ENCODE measurements at regions not wholly inside any gene's neighbourhood (a gene's known extent, or its start where the extent isn't known, plus 50 kb on each side); places are given as distances from the start of the nearest gene placed in this dataset.

DNA sequence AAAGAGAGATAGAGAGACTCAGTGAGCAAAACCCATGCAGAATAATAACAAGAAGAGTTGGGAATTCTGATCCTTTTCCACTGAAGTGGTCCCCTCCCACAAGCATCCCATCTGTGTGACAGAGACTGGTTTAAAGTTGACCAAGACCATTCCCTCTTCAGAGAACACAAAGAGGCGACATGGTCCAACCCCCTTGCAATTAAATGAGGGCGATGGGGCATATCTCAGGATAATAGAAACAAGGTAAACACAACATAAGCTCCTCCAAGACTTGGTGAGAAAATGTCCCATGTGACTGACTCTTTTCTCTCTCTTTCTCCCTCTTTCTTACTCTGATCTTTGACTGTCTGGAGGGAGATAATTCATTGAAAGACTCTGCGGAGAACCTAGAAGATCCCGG lies 526.7 kb downstream of the SOX11 start:
- TF ChIP-seq, protein P1, sequence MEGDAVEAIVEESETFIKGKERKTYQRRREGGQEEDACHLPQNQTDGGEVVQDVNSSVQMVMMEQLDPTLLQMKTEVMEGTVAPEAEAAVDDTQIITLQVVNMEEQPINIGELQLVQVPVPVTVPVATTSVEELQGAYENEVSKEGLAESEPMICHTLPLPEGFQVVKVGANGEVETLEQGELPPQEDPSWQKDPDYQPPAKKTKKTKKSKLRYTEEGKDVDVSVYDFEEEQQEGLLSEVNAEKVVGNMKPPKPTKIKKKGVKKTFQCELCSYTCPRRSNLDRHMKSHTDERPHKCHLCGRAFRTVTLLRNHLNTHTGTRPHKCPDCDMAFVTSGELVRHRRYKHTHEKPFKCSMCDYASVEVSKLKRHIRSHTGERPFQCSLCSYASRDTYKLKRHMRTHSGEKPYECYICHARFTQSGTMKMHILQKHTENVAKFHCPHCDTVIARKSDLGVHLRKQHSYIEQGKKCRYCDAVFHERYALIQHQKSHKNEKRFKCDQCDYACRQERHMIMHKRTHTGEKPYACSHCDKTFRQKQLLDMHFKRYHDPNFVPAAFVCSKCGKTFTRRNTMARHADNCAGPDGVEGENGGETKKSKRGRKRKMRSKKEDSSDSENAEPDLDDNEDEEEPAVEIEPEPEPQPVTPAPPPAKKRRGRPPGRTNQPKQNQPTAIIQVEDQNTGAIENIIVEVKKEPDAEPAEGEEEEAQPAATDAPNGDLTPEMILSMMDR (IDR thresholded peaks at IDR 0.05; ENCODE audit: borderline replicate concordance, extremely low read depth, low read length, poor library complexity, severe bottlenecking): no peak
- no peak for TF ChIP-seq EZH2 (IDR thresholded peaks at IDR 0.05; ENCODE audit: borderline replicate concordance, low read depth, low read length, severe bottlenecking)
